Smooth muscle cell (in vitro differentiated cells): ENCODE measurements at regions not wholly inside any gene's neighbourhood (a gene's known extent, or its start where the extent isn't known, plus 50 kb on each side); places are given as distances from the start of the nearest gene placed in this dataset.

ENCODE experiments used
- DNase-seq: peaks from one replicate; lab custom pipeline; 2025; ENCODE audit not compliant: unreplicated experiment; lab: John Stamatoyannopoulos, UW
- H2AFZ ChIP-seq: fragments of 200-600 bp; sonication (generic); 2 replicates; pipeline ENCODE4 v1.6.0; 2016; ENCODE audit warnings: antibody characterized with exemption, low read depth, mild to moderate bottlenecking
- H3F3A ChIP-seq: fragments of 200-600 bp; sonication (generic); 2 replicates; pipeline ENCODE4 v1.6.0; 2017; ENCODE audit warnings: antibody characterized with exemption, low read depth
- H3K27ac ChIP-seq: fragments of 200-600 bp; sonication (generic); 2 replicates; pipeline ENCODE4 v1.5.1; 2016; ENCODE audit warnings: low read depth, mild to moderate bottlenecking
- H3K27me3 ChIP-seq: fragments of 200-600 bp; sonication (generic); 2 replicates; pipeline ENCODE4 v1.6.1; 2016; ENCODE audit warnings: low read depth, mild to moderate bottlenecking
- H3K36me3 ChIP-seq: fragments of 200-600 bp; sonication (generic); 2 replicates; pipeline ENCODE4 v1.5.1; 2016; ENCODE audit warnings: low read depth
- H3K4me1 ChIP-seq: fragments of 200-600 bp; sonication (generic); 2 replicates; pipeline ENCODE4 v1.5.1; 2016; ENCODE audit warnings: low read depth
- H3K4me2 ChIP-seq: fragments of 200-600 bp; sonication (generic); 2 replicates; pipeline ENCODE4 v1.6.0; 2016; ENCODE audit warnings: mild to moderate bottlenecking
- H3K4me3 ChIP-seq: fragments of 200-600 bp; sonication (generic); 2 replicates; pipeline ENCODE4 v1.5.1; 2016; ENCODE audit warnings: mild to moderate bottlenecking
- H3K79me2 ChIP-seq: fragments of 200-600 bp; sonication (generic); 2 replicates; pipeline ENCODE4 v1.6.0; 2016; ENCODE audit warnings: low read depth, mild to moderate bottlenecking
- H3K9ac ChIP-seq: fragments of 200-600 bp; sonication (generic); 2 replicates; pipeline ENCODE4 v1.6.0; 2016; ENCODE audit warnings: low read depth
- H3K9me3 ChIP-seq: fragments of 200-600 bp; sonication (generic); replicated peaks from 2 replicates; pipeline ENCODE4 v1.5.1; 2016; ENCODE audit warnings: low read depth
- H4K20me1 ChIP-seq: fragments of 200-600 bp; sonication (generic); 2 replicates; pipeline ENCODE4 v1.6.0; 2016; ENCODE audit warnings: low read depth
- CTCF ChIP-seq: fragments of 200-600 bp; sonication (generic); IDR thresholded peaks from 2 replicates; pipeline ENCODE4 v1.5.1; 2017; ENCODE audit warnings: borderline replicate concordance, mild to moderate bottlenecking, antibody characterized with exemption; ENCODE audit not compliant: insufficient read depth, poor library complexity, severe bottlenecking
- WGBS: methylation state at CpG from one replicate; pipeline ENCODE4 v1.1.7; 2016; ENCODE audit warnings: low lambda C conversion rate; 5-methylcytosine and 5-hydroxymethylcytosine counted together

DNA sequence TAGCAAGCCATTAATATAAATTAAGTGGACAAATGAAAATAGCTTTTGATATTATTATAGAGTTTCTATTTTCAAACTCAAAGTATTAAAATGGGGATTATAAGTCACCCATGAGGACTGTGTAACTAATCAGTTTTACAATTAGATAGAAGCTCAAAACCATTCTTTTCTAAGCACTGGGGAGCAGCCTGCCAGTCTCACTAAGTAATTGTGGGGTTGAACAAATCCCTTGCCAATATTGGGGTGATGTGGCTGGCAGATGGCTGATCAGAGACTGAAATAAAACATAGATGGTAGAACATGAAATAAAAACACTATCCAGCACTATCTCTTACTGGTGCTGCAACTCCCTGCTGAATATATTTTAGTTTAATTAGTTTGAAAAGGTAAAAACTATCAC is 353.2 kb downstream of the FLRT2 start:
- TF ChIP-seq CTCF: no peak
- Histone ChIP-seq H4K20me1 (no peaks in the 10 kb centered on the region), H3K27me3 (no peaks in the 10 kb centered on the region), H2AFZ (no peak overlapping the region), H3K36me3 (no peaks in the 10 kb centered on the region), H3K4me1 (no peaks in the 10 kb centered on the region), H3K4me3 (no peak overlapping the region), H3K79me2 (no peaks in the 10 kb centered on the region), H3K9ac (no peak overlapping the region), H3F3A (no peaks in the 10 kb centered on the region), H3K27ac (no peak overlapping the region), H3K4me2 (no peak overlapping the region), H3K9me3 (no peaks in the 10 kb centered on the region)
- no peak for DNase-seq

DNA sequence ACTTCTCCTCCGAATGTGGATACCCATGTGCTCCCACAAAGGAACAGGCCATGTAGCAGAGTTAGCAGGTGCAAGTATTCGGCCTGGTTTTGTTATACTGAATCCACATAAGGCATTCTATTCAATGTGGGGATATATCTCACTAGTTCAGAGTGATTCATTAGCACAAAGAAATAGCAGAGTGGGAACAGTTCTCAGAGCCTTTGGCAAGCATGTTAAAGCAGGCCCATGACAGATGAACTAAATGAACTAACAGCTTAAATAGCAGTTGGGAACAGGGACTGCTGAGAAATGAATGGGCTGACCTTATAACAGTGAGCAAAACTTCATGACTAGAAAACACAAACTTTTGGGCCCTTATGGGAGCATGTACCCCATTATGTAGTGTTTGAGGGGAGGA is 352.0 kb downstream of the FLRT2 start:
- no peak overlapping the region for H3K27ac ChIP-seq
- H2AFZ ChIP-seq: no peak overlapping the region
- H3K36me3 ChIP-seq: no peaks in the 10 kb centered on the region
- no peak overlapping the region for H3K4me2 ChIP-seq
- DNase-seq: no peak
- no peaks in the 10 kb centered on the region for H3K79me2 ChIP-seq
- H4K20me1 ChIP-seq: no peaks in the 10 kb centered on the region
- WGBS: 88% methylated on average over 2 of the region's 2 CpGs
- TF ChIP-seq CTCF: no peak
- no peak overlapping the region for H3K9ac ChIP-seq
- no peaks in the 10 kb centered on the region for H3K27me3 ChIP-seq
- H3K4me1 ChIP-seq: no peaks in the 10 kb centered on the region
- no peaks in the 10 kb centered on the region for H3K9me3 ChIP-seq
- no peaks in the 10 kb centered on the region for H3F3A ChIP-seq
- H3K4me3 ChIP-seq: no peak overlapping the region

DNA sequence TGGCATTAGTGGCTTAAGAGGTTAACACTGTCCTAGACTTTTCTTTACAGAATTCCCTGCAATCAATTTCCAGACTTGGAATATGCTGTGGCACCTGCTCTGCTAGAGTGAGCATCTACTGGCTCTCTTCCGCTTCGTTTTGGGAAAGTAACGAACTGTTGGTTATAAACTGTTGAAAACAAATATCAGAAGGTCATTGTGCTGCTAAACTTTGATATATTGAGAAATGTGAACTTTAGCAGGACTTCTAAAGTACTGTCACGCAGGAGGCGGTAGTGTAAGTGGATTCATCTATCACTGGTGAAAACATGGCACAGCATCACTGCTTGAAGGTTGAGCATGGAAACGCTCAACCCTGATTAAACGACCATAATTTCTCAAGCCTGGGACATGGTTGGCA is 348.9 kb downstream of the FLRT2 start:
- Histone ChIP-seq H3K79me2 (no peaks in the 10 kb centered on the region), H3K4me2 (no peak overlapping the region), H3K4me1 (no peaks in the 10 kb centered on the region), H3K9me3 (no peaks in the 10 kb centered on the region), H3F3A (no peaks in the 10 kb centered on the region), H2AFZ (no peak overlapping the region), H3K27me3 (no peaks in the 10 kb centered on the region), H3K27ac (no peak overlapping the region), H3K4me3 (no peak overlapping the region), H4K20me1 (no peaks in the 10 kb centered on the region), H3K36me3 (no peaks in the 10 kb centered on the region), H3K9ac (no peak overlapping the region)
- 90% methylated on average over 7 of the region's 7 CpGs for WGBS
- no peak for DNase-seq
- no peak for TF ChIP-seq CTCF

DNA sequence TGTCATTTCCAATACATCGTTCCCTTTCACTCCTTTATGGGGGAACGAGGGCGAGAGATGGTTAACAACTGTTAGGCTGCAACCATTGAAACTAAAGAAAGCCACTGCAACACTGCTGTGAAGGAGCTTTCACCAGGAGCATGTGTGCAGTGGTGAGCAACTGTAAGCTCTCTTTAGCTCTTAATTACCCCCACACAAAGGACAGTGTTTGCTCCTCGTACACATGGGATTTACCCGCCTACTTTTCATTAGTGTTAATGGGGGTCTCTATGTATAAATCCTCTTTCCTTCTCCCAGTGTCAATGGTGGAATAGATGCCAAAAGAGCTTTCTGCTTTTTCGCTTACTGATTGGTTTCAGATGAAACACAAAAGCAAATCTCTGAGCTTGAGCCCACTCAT is 343.1 kb downstream of the FLRT2 start:
- Histone ChIP-seq H3K79me2 (no peaks in the 10 kb centered on the region), H3K4me3 (no peak overlapping the region), H2AFZ (no peak overlapping the region), H3K4me2 (no peak overlapping the region), H3K27me3 (no peaks in the 10 kb centered on the region), H3K9ac (no peak overlapping the region), H3K9me3 (no peaks in the 10 kb centered on the region), H3K27ac (no peak overlapping the region), H4K20me1 (no peaks in the 10 kb centered on the region), H3K4me1 (peaks cover 6% of the 10 kb centered on the region), H3F3A (no peaks in the 10 kb centered on the region), H3K36me3 (no peaks in the 10 kb centered on the region)
- 88% methylated on average over 6 of the region's 6 CpGs for WGBS
- no peak for TF ChIP-seq CTCF
- DNase-seq: no peak
